Thyroid gland (tissue), 4 donors: ENCODE measurements at regions not wholly inside any gene's neighbourhood (a gene's known extent, or its start where the extent isn't known, plus 50 kb on each side); places are given as distances from the start of the nearest gene placed in this dataset.

ENCODE experiments used
- POLR2A ChIP-seq, 2 donors: fragments of 450-650 bp; IDR thresholded peaks; one replicate each; pipeline ENCODE4 v1.6.1; 2017; ENCODE audit warnings: antibody characterized with exemption in 2 of 2, mild to moderate bottlenecking in 2 of 2, moderate library complexity in 1 of 2
- TF ChIP-seq, protein P1 (sequence below), 6 experiments: fragments of 200-600 bp in 3 of 6; fragments of 450-650 bp in 3 of 6; sonication (generic) in 3 of 6; IDR thresholded peaks; one replicate each; pipeline ENCODE4 v1.5.1; 2016 to 2019; ENCODE audit warnings: antibody characterized with exemption in 6 of 6, mild to moderate bottlenecking in 2 of 6, inconsistent platforms in 1 of 6, moderate library complexity in 1 of 6

DNA sequence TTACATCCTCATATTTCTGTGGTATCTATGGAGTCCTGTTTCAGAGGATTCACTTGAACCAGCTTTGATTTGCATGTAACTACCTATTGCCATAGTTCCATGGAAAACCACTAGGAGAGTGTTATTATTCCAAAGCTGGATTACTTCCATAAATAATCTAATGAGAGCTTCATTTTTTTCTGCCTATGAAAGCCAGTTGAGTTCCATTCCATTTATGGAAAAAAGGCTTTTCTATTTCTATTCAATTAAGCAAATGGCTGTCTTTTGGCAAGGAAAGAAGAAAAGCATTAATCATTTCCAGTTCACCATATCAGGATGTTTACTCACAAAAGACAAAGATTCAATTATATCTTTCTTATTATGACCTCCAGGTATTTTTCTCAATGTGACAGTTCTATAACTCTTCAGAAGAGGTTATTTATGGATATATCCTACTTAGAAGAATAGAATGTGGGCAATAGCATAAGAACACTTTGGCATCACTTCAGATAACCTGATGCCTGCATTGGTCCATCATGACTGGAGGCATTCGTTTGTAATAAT is 259.9 kb upstream of the ZPLD1 start:
- TF ChIP-seq, protein P1, sequence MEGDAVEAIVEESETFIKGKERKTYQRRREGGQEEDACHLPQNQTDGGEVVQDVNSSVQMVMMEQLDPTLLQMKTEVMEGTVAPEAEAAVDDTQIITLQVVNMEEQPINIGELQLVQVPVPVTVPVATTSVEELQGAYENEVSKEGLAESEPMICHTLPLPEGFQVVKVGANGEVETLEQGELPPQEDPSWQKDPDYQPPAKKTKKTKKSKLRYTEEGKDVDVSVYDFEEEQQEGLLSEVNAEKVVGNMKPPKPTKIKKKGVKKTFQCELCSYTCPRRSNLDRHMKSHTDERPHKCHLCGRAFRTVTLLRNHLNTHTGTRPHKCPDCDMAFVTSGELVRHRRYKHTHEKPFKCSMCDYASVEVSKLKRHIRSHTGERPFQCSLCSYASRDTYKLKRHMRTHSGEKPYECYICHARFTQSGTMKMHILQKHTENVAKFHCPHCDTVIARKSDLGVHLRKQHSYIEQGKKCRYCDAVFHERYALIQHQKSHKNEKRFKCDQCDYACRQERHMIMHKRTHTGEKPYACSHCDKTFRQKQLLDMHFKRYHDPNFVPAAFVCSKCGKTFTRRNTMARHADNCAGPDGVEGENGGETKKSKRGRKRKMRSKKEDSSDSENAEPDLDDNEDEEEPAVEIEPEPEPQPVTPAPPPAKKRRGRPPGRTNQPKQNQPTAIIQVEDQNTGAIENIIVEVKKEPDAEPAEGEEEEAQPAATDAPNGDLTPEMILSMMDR (IDR thresholded peaks at IDR 0.05): no peak
- TF ChIP-seq POLR2A (IDR thresholded peaks at IDR 0.05): no peak
